HEK293 (cell line): ENCODE measurements at regions not wholly inside any gene's neighbourhood (a gene's known extent, or its start where the extent isn't known, plus 50 kb on each side); places are given as distances from the start of the nearest gene placed in this dataset.

Experiments used
- CTCF ChIA-PET: fragments of 350-600 bp; formaldehyde crosslinking; extraction: SDS; loops from one replicate; lab custom pipeline; 2021; ENCODE audit warnings: antibody characterized with exemption; lab: Yijun Ruan, JAX
- POLR2A ChIA-PET: fragments of 300-600 bp; formaldehyde crosslinking; extraction: SDS; loops from one replicate; lab custom pipeline; 2020; ENCODE audit warnings: antibody characterized with exemption, inconsistent platforms; lab: Yijun Ruan, JAX
- H3K27ac ChIP-seq: fragments of 200-500 bp; sonication (Bioruptor generic); 2 replicates; pipeline ENCODE4 v1.5.1; 2014; ENCODE audit warnings: low read depth, low read length, control low read depth, inconsistent platforms; ENCODE audit errors: extremely low read depth
- H3K36me3 ChIP-seq, 2 experiments: fragments of 200-500 bp in 1 of 2; sonication (Bioruptor generic) in 1 of 2; 1 replicate in 1 of 2; 2 replicates in 1 of 2; pipeline ENCODE4 v1.5.1; 2014 to 2017; ENCODE audit warnings: inconsistent platforms in 2 of 2, low read length in 2 of 2; ENCODE audit not compliant: control insufficient read depth in 2 of 2, insufficient read depth in 1 of 2
- H3K4me1 ChIP-seq: fragments of 200-500 bp; sonication (Bioruptor generic); 2 replicates; pipeline ENCODE4 v1.5.1; 2014; ENCODE audit warnings: mild to moderate bottlenecking, low read length, inconsistent platforms; ENCODE audit not compliant: control insufficient read depth, insufficient read depth
- H3K4me3 ChIP-seq: 2 replicates; pipeline ENCODE4 v1.5.1; 2011; ENCODE audit warnings: low read depth, mild to moderate bottlenecking, control low read depth, low read length, moderate library complexity
- H3K9me3 ChIP-seq: fragments of 200-500 bp; sonication (Bioruptor generic); 2 replicates; pipeline ENCODE4 v1.5.1; 2014; ENCODE audit warnings: low read depth, low read length, inconsistent platforms; ENCODE audit not compliant: control insufficient read depth, insufficient read depth
- AEBP2 ChIP-seq: fragments of 450-650 bp; formaldehyde crosslinking; IDR thresholded peaks from 2 replicates; pipeline ENCODE4 v1.5.1; 2016; ENCODE audit warnings: missing biosample characterization, missing genetic modification characterization, borderline replicate concordance
- MZF1 ChIP-seq: fragments of 450-650 bp; formaldehyde crosslinking; IDR thresholded peaks from 2 replicates; pipeline ENCODE4 v1.5.1; 2017; ENCODE audit warnings: missing biosample characterization, missing genetic modification characterization, borderline replicate concordance
- PRDM10 ChIP-seq: fragments of 450-650 bp; formaldehyde crosslinking; IDR thresholded peaks from 2 replicates; pipeline ENCODE4 v1.5.1; 2016; ENCODE audit warnings: missing biosample characterization, missing genetic modification characterization
- PRDM6 ChIP-seq: fragments of 450-650 bp; formaldehyde crosslinking; IDR thresholded peaks from 2 replicates; pipeline ENCODE4 v1.5.1; 2017; ENCODE audit warnings: missing biosample characterization, missing genetic modification characterization
- WT1 ChIP-seq: fragments of 450-650 bp; formaldehyde crosslinking; IDR thresholded peaks from 2 replicates; pipeline ENCODE4 v1.5.1; 2016; ENCODE audit warnings: missing biosample characterization, missing genetic modification characterization
- ZBTB20 ChIP-seq: fragments of 450-650 bp; formaldehyde crosslinking; IDR thresholded peaks from 2 replicates; pipeline ENCODE4 v1.5.1; 2016; ENCODE audit warnings: missing biosample characterization, missing genetic modification characterization
- ZBTB21 ChIP-seq: fragments of 450-650 bp; formaldehyde crosslinking; IDR thresholded peaks from 2 replicates; pipeline ENCODE4 v1.5.1; 2017; ENCODE audit warnings: missing biosample characterization, missing genetic modification characterization
- ZBTB48 ChIP-seq: fragments of 450-650 bp; formaldehyde crosslinking; IDR thresholded peaks from 2 replicates; pipeline ENCODE4 v1.5.1; 2016; ENCODE audit warnings: missing biosample characterization, missing genetic modification characterization
- ZNF10 ChIP-seq: fragments of 450-650 bp; formaldehyde crosslinking; IDR thresholded peaks from 2 replicates; pipeline ENCODE4 v1.5.1; 2017; ENCODE audit warnings: missing biosample characterization, missing genetic modification characterization
- ZNF132 ChIP-seq: fragments of 450-650 bp; formaldehyde crosslinking; IDR thresholded peaks from 2 replicates; pipeline ENCODE4 v1.5.1; 2017; ENCODE audit warnings: missing biosample characterization, missing genetic modification characterization, borderline replicate concordance
- ZNF140 ChIP-seq: fragments of 450-650 bp; formaldehyde crosslinking; IDR thresholded peaks from 2 replicates; pipeline ENCODE4 v1.5.1; 2016; ENCODE audit warnings: missing biosample characterization, missing genetic modification characterization
- ZNF148 ChIP-seq: fragments of 450-650 bp; formaldehyde crosslinking; IDR thresholded peaks from 2 replicates; pipeline ENCODE4 v1.5.0; 2017; ENCODE audit warnings: missing biosample characterization, missing genetic modification characterization, borderline replicate concordance
- ZNF155 ChIP-seq: fragments of 450-650 bp; formaldehyde crosslinking; IDR thresholded peaks from 2 replicates; pipeline ENCODE4 v1.5.1; 2016; ENCODE audit warnings: missing biosample characterization, missing genetic modification characterization
- ZNF221 ChIP-seq: fragments of 450-650 bp; formaldehyde crosslinking; IDR thresholded peaks from 2 replicates; pipeline ENCODE4 v1.5.1; 2017; ENCODE audit warnings: missing biosample characterization, missing genetic modification characterization, borderline replicate concordance
- ZNF514 ChIP-seq: fragments of 450-650 bp; formaldehyde crosslinking; IDR thresholded peaks from 2 replicates; pipeline ENCODE4 v1.5.1; 2016; ENCODE audit warnings: missing biosample characterization, missing genetic modification characterization
- ZNF571 ChIP-seq: fragments of 450-650 bp; formaldehyde crosslinking; IDR thresholded peaks from 2 replicates; pipeline ENCODE4 v1.5.0; 2017; ENCODE audit warnings: missing biosample characterization, missing genetic modification characterization
- ZNF596 ChIP-seq: fragments of 450-650 bp; IDR thresholded peaks from 2 replicates; pipeline ENCODE4 v1.5.0; 2018; ENCODE audit warnings: missing biosample characterization, mild to moderate bottlenecking, missing genetic modification characterization, moderate library complexity
- ZNF768 ChIP-seq: fragments of 450-650 bp; formaldehyde crosslinking; IDR thresholded peaks from 2 replicates; pipeline ENCODE4 v1.5.1; 2018; ENCODE audit warnings: missing biosample characterization, mild to moderate bottlenecking, missing genetic modification characterization
- ZNF837 ChIP-seq: fragments of 450-650 bp; formaldehyde crosslinking; IDR thresholded peaks from 2 replicates; pipeline ENCODE4 v1.5.1; 2016; ENCODE audit warnings: missing biosample characterization, missing genetic modification characterization
- ZSCAN23 ChIP-seq: fragments of 450-650 bp; formaldehyde crosslinking; IDR thresholded peaks from 2 replicates; pipeline ENCODE4 v1.5.1; 2016; ENCODE audit warnings: missing biosample characterization, missing genetic modification characterization

GRCh38 chr2:30030361-30030760 lies 109.0 kb upstream of the ALK start (continued):
- no peak for TF ChIP-seq ZSCAN23 (tag by site-specific recombination)

- POLR2A ChIA-PET = no interaction called here
- Histone ChIP-seq H3K4me1 (no peaks in the 10 kb centered on the region), H3K9me3 (no peaks in the 10 kb centered on the region)
- TF ChIP-seq ZNF514 (tag by site-specific recombination) (no peak), AEBP2 (tag by site-specific recombination) (no peak), ZBTB48 (tag by site-specific recombination) (no peak), ZBTB21 (no peak), ZSCAN23 (tag by site-specific recombination) (no peak), ZNF221 (tag by site-specific recombination) (no peak), ZNF837 (tag by site-specific recombination) (no peak), WT1 (tag by site-specific recombination) (no peak), ZBTB20 (tag by site-specific recombination) (no peak), PRDM10 (tag by site-specific recombination) (no peak), ZNF768 (tag by site-specific recombination) (no peak), ZNF148 (no peak), ZNF10 (tag by site-specific recombination) (no peak), ZNF596 (tag by site-specific recombination) (no peak), PRDM6 (tag by site-specific recombination) (no peak), ZNF571 (tag by site-specific recombination) (no peak), ZNF132 (tag by site-specific recombination) (no peak), ZNF155 (no peak), ZNF140 (no peak), MZF1 (no peak)
- TF ChIP-seq, all 188 proteins: peak for 0
- H3K36me3 ChIP-seq = no peaks in the 10 kb centered on the region
- H3K27ac ChIP-seq = no peak overlapping the region
- H3K4me3 ChIP-seq = no peak overlapping the region
- CTCF ChIA-PET = interaction anchor here (0.6 to 1.2 kb wide), 4 partner anchors 8 to 142 kb away, joined by 3 to 4 read pairs (median 4); no protein-coding TSS in a partner anchor
These were observed 109.8 kb upstream of the ALK start for GRCh38 chr2:30031184-30031583.
